IPS-20b (cell line): ENCODE measurements at regions not wholly inside any gene's neighbourhood (a gene's known extent, or its start where the extent isn't known, plus 50 kb on each side); places are given as distances from the start of the nearest gene placed in this dataset.

Experiments used
- H3K27ac ChIP-seq: one replicate; pipeline ENCODE4 v1.5.1; 2013; ENCODE audit warnings: low read length
- H3K27me3 ChIP-seq: 2 replicates; pipeline ENCODE4 v1.6.1; 2013; ENCODE audit warnings: mild to moderate bottlenecking, low read length, inconsistent platforms; ENCODE audit not compliant: insufficient read depth
- H3K36me3 ChIP-seq: 2 replicates; pipeline ENCODE4 v1.6.1; 2013; ENCODE audit warnings: low read depth, mild to moderate bottlenecking, inconsistent platforms, low read length, moderate library complexity; ENCODE audit not compliant: insufficient read depth
- H3K4me1 ChIP-seq: 2 replicates; pipeline ENCODE4 v1.6.1; 2013; ENCODE audit warnings: mild to moderate bottlenecking, control low read depth, inconsistent platforms, low read length, moderate library complexity; ENCODE audit not compliant: insufficient read depth
- H3K4me3 ChIP-seq: 2 replicates; pipeline ENCODE4 v1.5.1; 2013; ENCODE audit warnings: mild to moderate bottlenecking, low read length, inconsistent platforms
- H3K9ac ChIP-seq: 2 replicates; pipeline ENCODE4 v1.6.1; 2013; ENCODE audit warnings: low read depth, mild to moderate bottlenecking, inconsistent platforms, low read length, moderate library complexity
- H3K9me3 ChIP-seq: 2 replicates; pipeline ENCODE4 v1.6.1; 2013; ENCODE audit warnings: mild to moderate bottlenecking, low read depth, low read length, inconsistent platforms; ENCODE audit not compliant: insufficient read depth

DNA sequence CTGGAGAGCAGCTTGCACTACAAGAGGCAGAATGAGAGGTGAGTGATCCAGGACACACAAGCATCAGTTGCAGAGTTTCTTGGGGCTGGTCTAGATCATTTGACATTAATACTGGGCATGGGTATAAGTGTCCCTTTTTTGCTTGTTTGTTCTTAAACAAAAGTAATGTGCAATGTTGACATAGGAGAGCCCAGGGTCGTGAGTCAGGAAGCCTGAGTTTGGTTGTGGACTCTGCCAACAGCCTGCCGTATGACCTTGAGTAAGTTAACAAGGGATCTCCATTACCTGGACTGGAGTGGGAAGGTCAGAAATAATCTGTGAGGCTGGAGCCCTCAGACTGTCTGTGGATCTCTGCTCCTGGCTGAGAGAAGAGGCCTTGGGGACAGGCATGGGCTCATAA, 170.3 kb downstream of the KCNA5 start:
- no peaks in the 10 kb centered on the region for H3K4me1 ChIP-seq
- H3K27ac ChIP-seq = no peak overlapping the region
- no peaks in the 10 kb centered on the region for H3K36me3 ChIP-seq
- H3K27me3 ChIP-seq = peaks cover 6% of the 10 kb centered on the region; the same call in 1 of the 2 replicates
- H3K4me3 ChIP-seq = no peak overlapping the region
- H3K9me3 ChIP-seq = no peaks in the 10 kb centered on the region
- no peak overlapping the region for H3K9ac ChIP-seq

DNA sequence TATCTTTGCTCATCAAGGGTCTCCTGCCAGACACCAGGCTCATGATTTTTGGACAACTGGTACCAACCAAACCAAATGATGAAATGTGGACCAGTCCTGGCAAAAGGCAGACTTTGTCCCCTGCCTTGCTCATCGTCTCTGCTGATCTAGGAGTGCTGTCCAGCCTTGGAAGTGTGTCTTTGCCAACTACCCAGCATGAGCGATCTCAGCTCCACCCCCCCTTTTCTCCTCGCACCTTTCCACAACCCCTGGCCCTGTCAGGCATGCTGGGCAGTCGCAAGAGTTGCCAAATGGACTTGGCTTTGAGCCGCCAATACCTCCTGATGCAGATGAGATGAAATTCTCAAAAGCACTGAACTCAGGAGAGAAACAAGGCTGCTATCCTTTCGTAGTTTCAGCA, 174.3 kb downstream of the KCNA5 start:
- Histone ChIP-seq H3K27me3 (peaks cover 10% of the 10 kb centered on the region; the same call in 1 of the 2 replicates), H3K4me1 (peaks cover 9% of the 10 kb centered on the region; the same call in 1 of the 2 replicates), H3K27ac (no peak overlapping the region), H3K36me3 (no peaks in the 10 kb centered on the region), H3K9me3 (no peaks in the 10 kb centered on the region), H3K4me3 (no peak overlapping the region), H3K9ac (no peak overlapping the region)

DNA sequence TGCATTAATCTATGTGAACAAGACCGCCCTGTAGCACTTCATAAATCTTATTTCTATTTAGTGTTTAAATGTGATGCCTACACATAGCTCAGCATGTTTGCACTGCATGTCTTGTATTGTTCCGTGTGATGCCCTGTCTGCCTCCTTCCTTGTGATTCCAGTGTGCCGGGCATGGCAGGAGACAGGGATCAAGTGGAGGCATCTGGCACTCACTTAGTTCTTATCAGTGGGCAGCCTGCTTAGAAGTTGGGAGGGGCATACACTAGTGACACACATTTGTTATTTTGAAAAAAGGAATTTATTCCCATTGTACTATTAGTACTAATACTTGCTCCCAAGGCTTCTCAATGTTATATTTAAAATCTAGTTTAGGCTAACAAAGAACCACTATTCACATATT, 176.4 kb downstream of the KCNA5 start:
- no peak overlapping the region for H3K4me3 ChIP-seq
- no peaks in the 10 kb centered on the region for H3K9me3 ChIP-seq
- H3K9ac ChIP-seq = no peak overlapping the region
- peaks cover 21% of the 10 kb centered on the region; the same call in 1 of the 2 replicates for H3K27me3 ChIP-seq
- peaks cover 9% of the 10 kb centered on the region; the same call in 1 of the 2 replicates for H3K4me1 ChIP-seq
- no peak overlapping the region for H3K27ac ChIP-seq
- no peaks in the 10 kb centered on the region for H3K36me3 ChIP-seq

DNA sequence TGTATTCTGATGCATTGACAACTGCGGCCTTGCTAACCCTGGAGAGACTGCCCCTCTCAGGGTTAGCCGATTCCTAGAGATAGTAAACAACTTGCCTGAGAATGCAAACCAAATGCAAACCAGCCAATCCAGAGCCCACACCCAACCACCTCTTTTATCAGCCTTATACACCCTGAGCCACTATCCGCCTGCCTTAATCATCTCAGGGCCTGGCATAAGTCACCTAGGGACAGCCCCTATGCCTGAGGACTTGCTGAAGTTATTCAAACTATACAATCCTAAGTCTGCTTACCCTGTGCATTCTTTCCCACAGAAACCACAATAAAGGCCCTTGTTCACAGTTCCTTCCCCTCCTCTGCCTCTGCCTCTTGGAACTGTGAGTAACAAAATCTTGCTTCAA, 177.2 kb downstream of the KCNA5 start:
- Histone ChIP-seq H3K4me3 (no peak overlapping the region), H3K9me3 (no peaks in the 10 kb centered on the region), H3K4me1 (peaks cover 9% of the 10 kb centered on the region; the same call in 1 of the 2 replicates), H3K36me3 (no peaks in the 10 kb centered on the region), H3K27ac (no peak overlapping the region), H3K9ac (no peak overlapping the region), H3K27me3 (peaks cover 21% of the 10 kb centered on the region; the same call in 1 of the 2 replicates)

DNA sequence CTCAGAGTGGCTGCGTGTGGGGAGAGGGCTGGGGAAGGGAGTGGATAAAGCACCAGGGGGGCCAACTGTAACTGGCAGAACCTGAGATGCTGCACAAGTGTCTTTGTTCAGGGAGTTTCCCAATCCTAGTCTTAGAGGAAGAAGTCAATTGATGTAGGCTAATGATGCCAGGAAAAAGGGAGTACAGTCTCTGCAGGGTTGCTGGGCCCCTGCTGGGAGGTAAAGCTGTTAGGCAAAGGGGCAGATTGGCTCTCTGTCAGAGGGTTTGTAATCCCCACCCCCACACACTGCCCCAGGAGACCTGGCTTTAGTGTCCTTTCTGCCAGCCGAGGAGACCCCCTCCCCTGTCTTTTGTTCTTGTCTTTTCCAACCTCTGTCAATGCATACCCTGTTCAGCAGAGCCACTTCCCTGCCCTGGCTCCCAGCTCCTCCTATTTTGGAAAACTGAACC, 178.4 kb downstream of the KCNA5 start:
- no peaks in the 10 kb centered on the region for H3K36me3 ChIP-seq
- no peak overlapping the region for H3K9ac ChIP-seq
- no peak overlapping the region for H3K27ac ChIP-seq
- H3K9me3 ChIP-seq = no peaks in the 10 kb centered on the region
- no peak overlapping the region for H3K4me3 ChIP-seq
- peaks cover 21% of the 10 kb centered on the region; the same call in 1 of the 2 replicates for H3K27me3 ChIP-seq
- H3K4me1 ChIP-seq = peaks cover 9% of the 10 kb centered on the region; the same call in 1 of the 2 replicates

DNA sequence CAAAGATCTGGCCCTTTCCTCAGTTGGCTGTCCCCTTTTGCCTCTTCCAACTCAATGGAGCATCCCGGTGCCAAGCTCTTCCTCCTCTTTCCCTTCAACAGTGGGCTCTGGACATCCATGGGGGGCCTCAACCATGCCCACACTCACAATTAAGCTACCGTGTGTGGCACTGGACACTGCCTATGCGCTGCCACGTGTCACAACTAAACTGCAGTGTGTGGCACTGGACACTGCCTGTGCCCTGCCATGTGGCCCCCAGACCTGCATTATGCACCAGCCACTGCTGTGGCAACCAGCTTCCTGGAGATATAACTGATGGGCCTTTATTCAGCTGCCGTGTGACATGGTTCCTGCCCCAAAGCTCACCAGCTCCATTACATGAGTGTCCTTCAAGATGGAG, 179.1 kb downstream of the KCNA5 start:
- H3K4me3 ChIP-seq = no peak overlapping the region
- peaks cover 9% of the 10 kb centered on the region; the same call in 1 of the 2 replicates for H3K4me1 ChIP-seq
- no peaks in the 10 kb centered on the region for H3K9me3 ChIP-seq
- peaks cover 17% of the 10 kb centered on the region; the same call in 1 of the 2 replicates for H3K27me3 ChIP-seq
- no peak overlapping the region for H3K9ac ChIP-seq
- H3K36me3 ChIP-seq = no peaks in the 10 kb centered on the region
- H3K27ac ChIP-seq = no peak overlapping the region

DNA sequence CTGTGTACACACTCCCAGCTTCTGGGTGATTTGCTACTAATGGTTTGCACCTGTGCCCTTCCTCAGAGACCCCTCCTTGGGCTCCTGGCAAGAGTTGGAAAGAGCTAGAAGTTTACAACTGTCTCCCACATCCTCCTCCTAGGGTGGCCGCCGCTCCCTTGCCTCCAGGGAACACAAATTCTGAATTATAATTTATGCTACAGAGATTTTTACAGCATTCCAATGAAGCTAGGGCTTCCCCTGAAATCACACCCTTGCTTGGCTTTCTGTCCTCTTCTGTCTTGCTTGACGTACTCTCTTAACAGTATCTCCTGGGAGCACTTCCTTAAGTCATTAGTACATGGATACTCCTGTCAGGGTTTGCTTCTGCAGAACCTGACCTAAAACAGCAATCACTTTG, 180.2 kb downstream of the KCNA5 start:
- H3K4me1 ChIP-seq = peaks cover 9% of the 10 kb centered on the region; the same call in 1 of the 2 replicates
- no peak overlapping the region for H3K9ac ChIP-seq
- no peak overlapping the region for H3K27ac ChIP-seq
- no peaks in the 10 kb centered on the region for H3K36me3 ChIP-seq
- H3K9me3 ChIP-seq = 0 out of 2 replicates have a peak, but pooled peaks cover under 1% of the 10 kb centered on the region
- H3K27me3 ChIP-seq = peaks cover 14% of the 10 kb centered on the region; the same call in 1 of the 2 replicates
- no peak overlapping the region for H3K4me3 ChIP-seq

DNA sequence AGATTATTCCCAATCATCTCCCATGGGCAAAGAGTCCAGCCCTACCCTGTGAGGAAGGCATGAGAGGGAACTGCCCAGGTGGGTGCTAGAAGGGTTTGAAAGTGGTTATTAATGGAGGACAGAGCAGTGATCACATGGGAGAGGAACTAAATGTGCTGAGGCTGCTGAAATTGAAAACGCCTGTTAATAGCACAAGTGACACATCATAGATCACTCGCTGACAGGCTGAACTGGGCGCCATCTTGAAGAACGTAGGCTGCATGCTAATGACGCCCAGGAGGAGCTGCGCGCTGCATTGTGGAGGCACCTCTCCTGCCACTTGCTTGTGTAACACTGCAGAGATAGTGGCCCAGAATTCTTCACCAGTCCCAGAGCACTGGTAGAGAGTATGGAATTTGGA, 182.9 kb downstream of the KCNA5 start:
- Histone ChIP-seq H3K36me3 (no peaks in the 10 kb centered on the region), H3K27me3 (peaks cover 14% of the 10 kb centered on the region; the same call in 1 of the 2 replicates), H3K9ac (no peak overlapping the region), H3K9me3 (peaks cover 6% of the 10 kb centered on the region; the same call in 1 of the 2 replicates), H3K27ac (no peak overlapping the region), H3K4me1 (peaks cover 3% of the 10 kb centered on the region; the same call in 1 of the 2 replicates), H3K4me3 (no peak overlapping the region)

DNA sequence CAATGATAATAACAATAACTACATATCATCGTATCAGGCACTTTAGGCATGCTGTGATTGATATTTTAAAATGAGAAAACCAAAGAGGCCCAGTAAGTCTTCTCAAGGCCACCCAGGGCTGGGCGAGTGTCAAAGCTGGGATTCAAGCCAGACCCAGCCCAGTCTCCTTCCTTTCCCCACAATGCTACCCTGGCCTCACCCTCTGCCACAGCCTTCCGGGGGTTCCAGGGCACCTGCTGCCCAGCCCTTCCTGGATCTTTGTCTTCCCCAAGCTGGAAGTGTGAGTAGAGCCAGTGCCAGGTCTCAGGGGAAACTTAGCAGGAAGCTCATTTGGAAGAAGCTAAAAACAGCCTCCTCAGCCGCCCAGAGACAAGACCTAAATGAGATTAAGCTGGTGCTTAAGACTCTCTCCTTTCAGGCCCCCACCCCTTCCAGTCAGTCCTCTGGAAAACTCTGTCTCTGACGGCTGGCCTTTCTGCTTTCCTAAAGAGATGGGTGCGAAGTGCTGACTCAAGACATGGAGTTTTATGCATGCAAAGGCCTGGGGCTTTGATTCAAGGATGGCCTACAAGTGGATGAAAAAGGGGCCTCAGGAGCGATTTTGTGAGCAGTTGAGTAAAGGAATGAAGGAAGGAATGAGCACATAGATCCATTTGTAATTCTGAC, 184.2 kb downstream of the KCNA5 start:
- H3K27ac ChIP-seq = no peak overlapping the region
- no peak overlapping the region for H3K4me3 ChIP-seq
- peaks cover 6% of the 10 kb centered on the region; the same call in 1 of the 2 replicates for H3K9me3 ChIP-seq
- no peak overlapping the region for H3K9ac ChIP-seq
- H3K27me3 ChIP-seq = peaks cover 11% of the 10 kb centered on the region; the same call in 1 of the 2 replicates
- no peaks in the 10 kb centered on the region for H3K36me3 ChIP-seq
- no peaks in the 10 kb centered on the region for H3K4me1 ChIP-seq

DNA sequence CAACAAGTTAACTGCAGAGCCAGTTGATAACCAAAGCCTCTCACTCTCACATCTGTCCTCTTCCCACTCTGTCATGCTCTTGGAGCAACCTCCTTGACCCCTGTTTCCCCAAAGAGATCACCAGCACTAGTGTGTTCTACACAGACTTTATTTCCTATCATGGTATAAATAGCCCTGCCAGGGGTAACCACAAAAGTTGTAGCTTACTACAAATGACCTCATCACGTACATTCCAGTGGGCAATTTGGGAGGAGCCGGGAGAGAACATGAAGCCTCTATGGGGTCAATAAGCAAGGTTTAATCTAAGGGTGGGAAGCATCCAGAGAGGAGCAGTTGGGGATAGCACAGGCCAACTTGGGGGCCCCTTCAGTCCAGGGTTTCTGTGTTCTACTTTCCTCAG, 186.5 kb downstream of the KCNA5 start:
- peaks cover 6% of the 10 kb centered on the region; the same call in 1 of the 2 replicates for H3K9me3 ChIP-seq
- H3K4me3 ChIP-seq = no peak overlapping the region
- no peaks in the 10 kb centered on the region for H3K36me3 ChIP-seq
- no peak overlapping the region for H3K27ac ChIP-seq
- no peaks in the 10 kb centered on the region for H3K4me1 ChIP-seq
- H3K9ac ChIP-seq = no peak overlapping the region
- H3K27me3 ChIP-seq = no peaks in the 10 kb centered on the region

DNA sequence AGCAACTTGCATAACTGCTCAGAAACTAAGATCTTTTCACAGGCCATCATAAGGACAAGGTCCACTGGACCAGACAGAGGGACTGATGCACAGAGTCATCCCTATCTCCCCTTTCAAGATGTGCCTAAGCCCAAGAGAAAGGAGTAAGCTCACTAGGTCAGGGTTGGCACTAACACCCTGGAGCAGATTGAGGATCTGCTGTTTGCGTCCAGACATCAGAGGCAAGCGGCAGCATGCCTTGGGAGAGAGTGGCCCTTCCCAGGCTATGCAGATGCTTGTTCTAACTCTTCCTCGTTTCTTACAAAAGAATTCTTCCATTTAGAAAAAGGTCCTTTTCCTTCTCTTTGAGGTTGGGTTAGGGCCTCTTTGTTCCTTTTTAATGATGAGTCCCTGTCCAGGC, 187.2 kb downstream of the KCNA5 start:
- no peak overlapping the region for H3K4me3 ChIP-seq
- no peak overlapping the region for H3K27ac ChIP-seq
- H3K36me3 ChIP-seq = no peaks in the 10 kb centered on the region
- no peaks in the 10 kb centered on the region for H3K27me3 ChIP-seq
- H3K9ac ChIP-seq = no peak overlapping the region
- H3K9me3 ChIP-seq = peaks cover 6% of the 10 kb centered on the region; the same call in 1 of the 2 replicates
- H3K4me1 ChIP-seq = no peaks in the 10 kb centered on the region

DNA sequence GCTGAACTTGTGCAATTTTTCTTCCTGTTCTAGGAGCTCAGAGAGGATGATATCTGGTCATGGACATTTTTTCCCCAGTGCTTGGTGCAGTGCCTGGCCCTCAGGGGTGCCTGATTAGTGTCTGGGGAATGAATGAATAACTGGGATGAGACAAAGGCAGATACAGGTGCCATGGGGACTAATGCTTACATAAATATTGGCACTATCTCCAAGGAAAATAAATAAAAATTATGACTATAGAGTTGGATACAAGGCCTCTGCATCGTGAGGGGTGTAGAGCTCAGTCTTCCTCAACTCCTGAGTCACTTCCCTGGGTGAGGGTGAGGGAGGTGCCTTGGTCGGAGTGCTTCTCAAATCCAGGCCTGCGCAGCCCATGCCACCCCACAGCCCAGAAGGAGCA, 188.6 kb downstream of the KCNA5 start:
- Histone ChIP-seq H3K27ac (no peak overlapping the region), H3K4me3 (no peak overlapping the region), H3K9me3 (peaks cover 6% of the 10 kb centered on the region; the same call in 1 of the 2 replicates), H3K36me3 (no peaks in the 10 kb centered on the region), H3K9ac (no peak overlapping the region), H3K27me3 (no peaks in the 10 kb centered on the region), H3K4me1 (no peaks in the 10 kb centered on the region)
